ENCODE measurements at regions not wholly inside any gene's neighbourhood (a gene's known extent, or its start where the extent isn't known, plus 50 kb on each side); places are given as distances from the start of the nearest gene placed in this dataset.

GRCh38 chr17:33977729-33978514 is 277.2 kb upstream of the CCL2 start:
- TF ChIP-seq CTCF (conservative IDR thresholded peaks at IDR 0.05 in 1 of 2, IDR thresholded peaks at IDR 0.05 in 1 of 2; ENCODE audit: low read depth in 1 of 2, low read length in 2 of 2) (no peak), EZH2 (IDR thresholded peaks at IDR 0.05; ENCODE audit: low read length, missing control alignments) (no peak)

All from fibroblast of lung (primary cell).